ENCODE measurements at regions not wholly inside any gene's neighbourhood (a gene's known extent, or its start where the extent isn't known, plus 50 kb on each side); places are given as distances from the start of the nearest gene placed in this dataset.

- no peaks in the 10 kb centered on the region for H3K36me3 Mint-ChIP-seq
- no peaks in the 10 kb centered on the region for H3K79me2 ChIP-seq (ENCODE audit: low read depth)
- H3K27ac Mint-ChIP-seq, result no peak overlapping the region
- H3K9me3 Mint-ChIP-seq, result peaks cover 6% of the 10 kb centered on the region
- no peaks in the 10 kb centered on the region for H3K4me1 Mint-ChIP-seq
- H3F3A ChIP-seq (ENCODE audit: low read depth), result no peaks in the 10 kb centered on the region
- no peaks in the 10 kb centered on the region for H3K4me1 ChIP-seq
- no peaks in the 10 kb centered on the region for H4K20me1 ChIP-seq (ENCODE audit: low read depth)
- peaks cover 2% of the 10 kb centered on the region for H3K27me3 Mint-ChIP-seq (ENCODE audit: insufficient read depth, low read depth)
- H3K4me3 Mint-ChIP-seq, result no peak overlapping the region
- H3K4me3 ChIP-seq, result no peak overlapping the region
- no peak overlapping the region for H2AFZ ChIP-seq (replicated peaks)
- TF ChIP-seq EZH2phosphoT487 (IDR thresholded peaks at IDR 0.05) (no peak), CTCF (IDR thresholded peaks at IDR 0.05) (no peak), EZH2 (IDR thresholded peaks at IDR 0.05) (no peak)
- H3K36me3 ChIP-seq, result no peaks in the 10 kb centered on the region
- no peak for DNase-seq (ENCODE audit: low spot score)
- H3K9me3 ChIP-seq (ENCODE audit: low read depth), result no peaks in the 10 kb centered on the region
- no peaks in the 10 kb centered on the region for H3K27me3 ChIP-seq
- H3K4me2 ChIP-seq, result no peak overlapping the region
- H3K9ac ChIP-seq, result no peak overlapping the region
- no peak overlapping the region for H3K27ac ChIP-seq
Measured at GRCh38 chr7:155173905-155174304, 103.8 kb downstream of the HTR5A start.

GRCh38 chr7:155178096-155178495 is 108.0 kb downstream of the HTR5A start:
- H3K27me3 Mint-ChIP-seq (ENCODE audit: insufficient read depth, low read depth), result no peaks in the 10 kb centered on the region
- Histone ChIP-seq H3K4me2 (no peak overlapping the region), H3K4me1 (no peaks in the 10 kb centered on the region), H3K27ac (no peak overlapping the region), H3K9ac (no peak overlapping the region), H3K36me3 (no peaks in the 10 kb centered on the region), H3F3A (ENCODE audit: low read depth) (no peaks in the 10 kb centered on the region), H4K20me1 (ENCODE audit: low read depth) (no peaks in the 10 kb centered on the region), H2AFZ (replicated peaks) (no peak overlapping the region), H3K9me3 (ENCODE audit: low read depth) (no peaks in the 10 kb centered on the region), H3K27me3 (no peaks in the 10 kb centered on the region), H3K79me2 (ENCODE audit: low read depth) (no peaks in the 10 kb centered on the region), H3K4me3 (no peak overlapping the region)
- H3K27ac Mint-ChIP-seq, result no peak overlapping the region
- no peaks in the 10 kb centered on the region for H3K36me3 Mint-ChIP-seq
- no peak overlapping the region for H3K4me3 Mint-ChIP-seq
- TF ChIP-seq EZH2 (IDR thresholded peaks at IDR 0.05), result no peak
- H3K9me3 Mint-ChIP-seq, result peaks cover 22% of the 10 kb centered on the region
- no peak for DNase-seq (ENCODE audit: low spot score)
- H3K4me1 Mint-ChIP-seq, result no peaks in the 10 kb centered on the region

- H3K9me3 Mint-ChIP-seq, result peaks cover 56% of the 10 kb centered on the region
Measured at GRCh38 chr7:155181768-155182167, 111.6 kb downstream of the HTR5A start.

More at GRCh38 chr7:155181768-155182167, 111.6 kb downstream of the HTR5A start:
- H3K9ac ChIP-seq, result no peak overlapping the region
- no peaks in the 10 kb centered on the region for H3K4me1 Mint-ChIP-seq
- H3K27ac ChIP-seq, result no peak overlapping the region
- H3K9me3 ChIP-seq (ENCODE audit: low read depth), result peaks cover 9% of the 10 kb centered on the region
- H3K36me3 ChIP-seq, result no peaks in the 10 kb centered on the region
- peaks cover 7% of the 10 kb centered on the region for H3K27me3 Mint-ChIP-seq (ENCODE audit: insufficient read depth, low read depth)
- H3K36me3 Mint-ChIP-seq, result no peaks in the 10 kb centered on the region
- no peak overlapping the region for H2AFZ ChIP-seq (replicated peaks)
- no peaks in the 10 kb centered on the region for H3K79me2 ChIP-seq (ENCODE audit: low read depth)
- no peaks in the 10 kb centered on the region for H3K27me3 ChIP-seq
- no peaks in the 10 kb centered on the region for H4K20me1 ChIP-seq (ENCODE audit: low read depth)
- H3K4me2 ChIP-seq, result no peak overlapping the region
- H3K27ac Mint-ChIP-seq, result no peak overlapping the region
- TF ChIP-seq EZH2 (IDR thresholded peaks at IDR 0.05), result no peak
- TF ChIP-seq CTCF (IDR thresholded peaks at IDR 0.05), result no peak
- TF ChIP-seq EZH2phosphoT487 (IDR thresholded peaks at IDR 0.05), result no peak
- DNase-seq (ENCODE audit: low spot score), result no peak
- H3F3A ChIP-seq (ENCODE audit: low read depth), result no peaks in the 10 kb centered on the region
- H3K4me3 Mint-ChIP-seq, result no peak overlapping the region
- H3K4me3 ChIP-seq, result no peak overlapping the region
- H3K4me1 ChIP-seq, result no peaks in the 10 kb centered on the region

Data from neural progenitor cell (in vitro differentiated cells).